22Rv1 (cell line): ENCODE measurements at regions not wholly inside any gene's neighbourhood (a gene's known extent, or its start where the extent isn't known, plus 50 kb on each side); places are given as distances from the start of the nearest gene placed in this dataset.

Experiments
- H3K27ac ChIP-seq: fragments of 450-650 bp; 2 replicates; pipeline ENCODE4 v1.5.1; 2017
- CTCF ChIP-seq: fragments of 450-650 bp; IDR thresholded peaks from 2 replicates; pipeline ENCODE4 v1.5.1; 2017; ENCODE audit warnings: mild to moderate bottlenecking
- ZFX ChIP-seq: fragments of 450-650 bp; IDR thresholded peaks from 2 replicates; pipeline ENCODE4 v1.6.1; 2017; ENCODE audit warnings: antibody characterized with exemption, borderline replicate concordance

GRCh38 chr9:109602987-109603386, 104.9 kb upstream of the PTPN3 start:
- no peak overlapping the region for H3K27ac ChIP-seq
- no peak for TF ChIP-seq ZFX
- TF ChIP-seq CTCF: no peak

- H3K27ac ChIP-seq: no peak overlapping the region
- TF ChIP-seq ZFX: no peak
- no peak for TF ChIP-seq CTCF
These were observed 106.0 kb upstream of the PTPN3 start for GRCh38 chr9:109604131-109604530.

- no peak overlapping the region for H3K27ac ChIP-seq
- TF ChIP-seq CTCF (no peak), ZFX (no peak)
These were observed 106.7 kb upstream of the PTPN3 start for GRCh38 chr9:109604781-109605180.

- no peak overlapping the region for H3K27ac ChIP-seq
- TF ChIP-seq CTCF (no peak), ZFX (no peak)
These were observed 111.0 kb upstream of the PTPN3 start for GRCh38 chr9:109609060-109609459.

GRCh38 chr9:109616571-109617120, 118.5 kb upstream of the PTPN3 start:
- no peak overlapping the region for H3K27ac ChIP-seq
- TF ChIP-seq ZFX: no peak
- TF ChIP-seq CTCF: no peak

GRCh38 chr9:109619310-109619709, 121.2 kb upstream of the PTPN3 start:
- H3K27ac ChIP-seq: no peak overlapping the region
- TF ChIP-seq CTCF (no peak), ZFX (no peak)

- no peak overlapping the region for H3K27ac ChIP-seq
- TF ChIP-seq ZFX: no peak
- no peak for TF ChIP-seq CTCF
These were observed 126.0 kb upstream of the PTPN3 start for GRCh38 chr9:109624143-109624542.
